Islet precursor cell (in vitro differentiated cells): ENCODE measurements at regions not wholly inside any gene's neighbourhood (a gene's known extent, or its start where the extent isn't known, plus 50 kb on each side); places are given as distances from the start of the nearest gene placed in this dataset.
A peak's percentile ranks its signal among the peaks of the same experiment; 100 is the strongest.
"Not testable (repeated sequence)": the region's sequence is repeated elsewhere in the genome, so short reads cannot be mapped to it uniquely, and the experiment has no call there.

Experiments
- DNase-seq: peaks from one replicate; pipeline ENCODE4 v3.0.0-alpha.2; 2018

DNA sequence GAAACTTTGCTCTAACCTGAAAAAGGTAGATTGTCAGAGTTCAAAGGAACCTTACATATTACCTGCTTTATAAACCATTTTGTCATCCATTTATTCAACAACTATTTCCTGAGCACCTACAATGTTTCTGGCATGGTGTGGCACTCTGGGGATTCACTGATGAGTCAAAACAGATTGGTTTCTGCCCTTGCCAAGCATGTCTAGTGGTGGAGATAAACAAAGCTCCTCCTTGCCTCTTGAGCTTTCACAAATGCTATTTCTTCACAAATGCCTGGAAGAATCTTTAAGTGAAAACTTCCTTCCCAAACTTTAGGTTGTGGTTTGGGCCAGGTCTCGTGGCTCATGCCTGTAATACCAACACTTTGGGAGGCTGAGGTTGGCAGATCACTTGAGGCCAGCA is 85.1 kb upstream of the RELN start:
- DNase-seq: no peak

DNA sequence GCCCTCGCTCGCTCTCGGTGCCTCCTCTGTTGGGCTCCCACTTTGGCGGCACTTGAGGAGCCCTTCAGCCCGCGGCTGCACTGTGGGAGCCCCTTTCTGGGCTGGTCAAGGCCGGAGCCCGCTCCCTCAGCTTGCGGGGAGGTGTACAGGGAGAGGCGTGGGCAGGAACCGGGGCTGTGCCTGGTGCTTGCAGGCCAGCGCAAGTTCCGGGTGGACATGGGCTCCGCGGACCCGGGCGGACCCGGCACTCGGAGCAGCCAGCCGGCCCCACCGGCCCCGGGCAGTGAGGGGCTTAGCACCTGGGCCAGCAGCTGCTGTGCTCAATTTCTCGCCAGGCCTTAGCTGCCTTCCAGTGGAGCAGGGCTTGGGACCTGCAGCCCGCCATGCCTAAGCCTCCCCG is 82.2 kb upstream of the RELN start:
- not testable (repeated sequence) for DNase-seq

DNA sequence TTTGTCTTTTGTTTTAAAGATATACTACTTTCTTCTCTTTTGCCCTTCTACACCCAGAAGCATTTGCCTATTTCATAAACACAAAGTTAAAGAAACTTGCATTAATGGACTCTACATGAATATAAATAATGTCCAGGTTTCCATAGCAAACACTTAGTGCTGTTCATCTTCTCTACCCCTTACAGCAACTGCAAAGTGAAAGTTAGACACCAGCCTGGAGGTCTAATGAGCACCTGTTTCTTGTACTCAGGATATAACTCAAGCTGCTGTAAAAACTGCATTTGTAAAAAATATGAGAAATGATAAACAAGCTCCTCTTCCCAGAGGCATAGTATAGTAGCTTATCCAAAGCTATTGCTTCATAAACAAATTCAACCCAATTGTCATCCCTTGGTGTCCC is 76.0 kb upstream of the RELN start:
- no peak for DNase-seq

DNA sequence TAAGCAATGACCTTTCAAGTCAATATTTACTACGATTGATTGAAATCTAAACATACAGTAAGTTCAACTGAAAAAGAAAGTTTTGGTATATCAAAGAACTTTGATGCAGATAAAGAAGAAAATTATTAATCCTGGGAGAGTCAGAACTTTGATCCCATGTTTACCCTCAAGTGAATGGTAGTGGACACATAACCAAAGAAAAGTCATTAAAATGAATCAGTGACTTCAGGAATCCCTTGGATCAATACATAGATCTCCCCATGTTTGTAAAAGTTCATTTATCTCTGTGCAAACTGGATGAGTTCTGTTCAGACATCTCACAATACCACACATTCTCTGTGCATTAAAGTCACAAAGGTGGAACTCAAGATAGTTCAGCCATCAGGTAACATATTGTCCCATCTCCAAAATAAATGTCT is 75.5 kb upstream of the RELN start:
- no peak for DNase-seq

DNA sequence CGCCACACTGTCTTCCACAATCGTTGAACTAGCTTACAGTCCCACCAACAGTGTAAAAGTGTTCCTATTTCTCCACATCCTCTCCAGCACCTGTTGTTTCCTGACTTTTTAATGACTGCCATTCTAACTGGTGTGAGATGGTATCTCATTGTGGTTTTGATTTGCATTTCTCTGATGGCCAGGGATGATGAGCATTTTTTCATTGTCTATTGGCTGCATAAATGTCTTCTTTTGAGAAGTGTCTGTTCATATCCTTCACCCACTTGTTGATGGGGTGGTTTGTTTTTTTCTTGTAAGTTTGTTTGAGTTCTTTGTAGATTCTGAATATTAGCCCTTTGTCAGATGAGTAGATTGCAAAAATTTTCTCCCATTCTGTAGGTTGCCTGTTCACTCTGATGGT is 74.3 kb upstream of the RELN start:
- not testable (repeated sequence) for DNase-seq

DNA sequence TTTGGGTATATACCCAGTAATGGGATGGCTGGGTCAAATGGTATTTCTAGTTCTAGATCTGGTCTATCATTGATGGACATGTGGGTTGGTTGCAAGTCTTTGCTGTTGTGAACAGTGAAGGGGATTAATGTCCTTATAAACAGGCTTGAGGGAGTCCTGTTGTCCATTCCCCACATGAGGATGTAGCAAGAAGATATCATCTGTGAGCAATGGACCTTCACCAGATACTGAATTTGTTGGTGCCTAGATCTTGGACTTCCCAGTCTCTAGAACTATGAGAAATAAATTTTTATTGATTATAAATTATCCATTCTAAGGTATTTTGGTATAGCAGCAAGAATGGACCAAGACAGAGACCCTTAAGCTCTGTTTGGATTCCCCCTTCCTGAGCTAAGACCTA is 72.2 kb upstream of the RELN start:
- no peak for DNase-seq

DNA sequence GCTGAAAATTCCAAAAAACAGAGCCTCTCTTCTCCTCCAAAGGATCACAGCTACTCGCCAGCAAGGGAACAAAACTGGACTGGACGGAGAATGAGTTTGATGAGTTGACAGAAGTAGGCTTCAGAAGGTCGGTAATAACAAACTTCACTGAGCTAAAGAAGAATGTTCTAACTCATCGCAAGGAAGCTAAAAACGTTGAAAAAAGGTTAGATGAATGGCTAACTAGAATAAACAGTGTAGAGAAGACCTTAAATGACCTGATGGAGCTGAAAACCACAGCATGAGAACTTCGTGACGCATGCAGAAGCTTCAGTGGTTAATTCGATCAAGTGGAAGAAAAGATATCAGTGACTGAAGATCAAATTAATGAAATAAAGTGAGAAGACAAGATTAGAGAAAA is 70.4 kb upstream of the RELN start:
- not testable (repeated sequence) for DNase-seq

DNA sequence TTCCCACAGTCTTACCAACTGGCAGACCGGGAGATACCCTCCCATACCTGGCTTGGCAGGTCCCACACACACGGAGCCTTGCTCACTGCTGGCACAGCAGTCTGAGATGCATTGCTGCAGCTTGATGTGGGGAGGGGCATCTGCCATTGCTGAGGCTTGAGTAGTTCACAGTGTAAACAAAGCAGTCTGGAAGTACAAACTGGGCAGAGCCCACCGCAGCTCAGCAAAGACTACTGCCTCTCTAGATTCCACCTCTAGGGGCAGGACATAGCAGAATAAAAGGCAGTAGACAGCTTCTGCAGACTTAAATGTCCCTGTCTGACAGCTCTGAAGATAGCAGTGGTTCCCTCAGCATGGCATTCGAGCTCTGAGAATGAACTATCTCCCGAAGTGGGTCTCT is 69.6 kb upstream of the RELN start:
- DNase-seq: no peak

DNA sequence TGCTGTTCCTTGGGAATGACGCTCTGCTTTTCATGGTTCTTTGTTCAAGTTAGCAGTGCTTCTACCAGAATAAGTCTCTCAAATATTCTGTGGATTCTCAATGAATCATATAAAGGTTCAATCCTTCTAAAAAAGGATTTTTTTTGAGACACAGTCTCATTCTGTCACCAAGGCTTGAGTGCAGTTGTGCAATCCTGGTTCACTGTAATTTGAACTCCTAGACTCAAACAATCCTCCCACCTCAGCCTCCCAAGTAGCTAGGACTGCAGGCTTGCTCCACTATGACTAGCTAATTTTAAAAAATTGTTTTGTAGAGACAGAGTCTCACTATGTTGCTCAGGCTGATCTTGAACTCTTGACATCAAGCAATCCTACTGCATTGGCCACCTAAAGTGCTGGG is 64.9 kb upstream of the RELN start:
- no peak for DNase-seq

DNA sequence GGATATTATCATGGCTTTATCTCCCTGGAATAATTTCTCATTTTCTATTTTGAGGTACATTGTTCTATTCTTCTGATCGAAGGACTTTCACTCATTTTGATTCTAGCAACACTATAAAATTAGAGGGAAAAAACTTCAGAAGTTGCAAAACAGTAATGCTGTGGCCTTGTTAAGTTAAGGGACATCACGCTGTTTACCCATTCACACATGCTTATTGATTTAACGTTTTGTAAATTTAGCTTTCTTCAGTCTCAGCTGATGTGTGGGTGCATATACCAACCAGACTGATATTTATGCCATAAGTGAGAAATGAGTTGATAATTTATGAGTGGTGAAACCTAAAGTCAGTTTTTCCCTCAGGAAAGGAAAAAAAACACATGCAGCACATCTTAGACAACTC is 63.5 kb upstream of the RELN start:
- DNase-seq: no peak

DNA sequence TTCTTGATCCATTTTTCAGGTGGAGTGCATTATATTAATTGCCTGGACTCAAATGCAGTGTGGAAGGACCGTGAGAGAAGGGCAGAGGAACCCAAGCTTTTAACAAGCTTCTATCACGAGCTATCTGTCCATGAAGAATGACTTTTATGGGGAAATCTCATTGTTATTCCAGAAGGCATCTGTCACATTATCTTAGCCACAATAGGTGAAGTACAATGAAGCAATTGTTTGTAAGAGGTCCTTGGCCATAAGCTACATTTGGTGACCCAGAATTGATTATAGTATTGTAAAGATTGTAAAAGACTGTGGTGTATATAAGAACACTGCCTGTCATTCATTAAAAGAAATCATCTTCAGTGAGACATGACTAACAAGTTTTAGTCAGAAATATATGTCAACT is 58.6 kb upstream of the RELN start:
- no peak for DNase-seq

DNA sequence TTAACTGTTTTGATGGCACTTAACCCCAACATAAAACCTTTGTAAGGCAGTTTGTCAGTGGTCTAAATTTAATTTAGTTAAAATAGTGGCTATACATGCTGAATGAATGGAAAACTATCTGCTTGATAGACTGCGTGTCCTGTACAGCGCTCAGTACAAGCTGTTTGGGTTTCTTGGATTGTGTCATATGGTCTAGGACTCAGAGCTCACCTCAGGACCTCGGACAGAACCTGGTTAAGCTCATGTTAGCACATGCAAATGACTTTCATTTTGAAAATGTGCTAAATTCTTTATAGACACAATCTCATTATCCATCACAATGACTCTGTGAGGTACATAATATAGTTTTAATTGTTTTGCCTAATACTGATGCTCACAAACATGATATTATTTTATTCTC is 55.7 kb upstream of the RELN start:
- DNase-seq: no peak

DNA sequence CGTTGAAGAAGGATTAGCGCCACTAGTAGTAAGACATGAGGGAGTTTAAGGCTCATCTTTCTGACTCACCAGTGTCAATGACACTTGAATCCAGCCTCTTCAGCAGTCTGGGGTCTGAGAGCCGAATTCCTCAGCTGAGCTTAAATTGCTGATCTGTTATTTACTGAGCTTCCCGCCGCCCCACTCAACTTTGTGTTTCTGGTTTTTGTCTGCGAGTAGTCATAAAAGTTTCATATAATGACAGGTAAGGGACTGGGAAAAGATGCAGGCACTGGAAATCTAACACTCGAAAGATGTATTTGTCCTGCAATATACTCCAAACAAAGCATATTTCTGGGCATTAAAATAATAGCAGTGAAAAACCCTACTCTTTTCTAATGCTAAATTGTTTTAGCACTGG is 51.2 kb upstream of the RELN start:
- DNase-seq: peak; percentile 73

DNA sequence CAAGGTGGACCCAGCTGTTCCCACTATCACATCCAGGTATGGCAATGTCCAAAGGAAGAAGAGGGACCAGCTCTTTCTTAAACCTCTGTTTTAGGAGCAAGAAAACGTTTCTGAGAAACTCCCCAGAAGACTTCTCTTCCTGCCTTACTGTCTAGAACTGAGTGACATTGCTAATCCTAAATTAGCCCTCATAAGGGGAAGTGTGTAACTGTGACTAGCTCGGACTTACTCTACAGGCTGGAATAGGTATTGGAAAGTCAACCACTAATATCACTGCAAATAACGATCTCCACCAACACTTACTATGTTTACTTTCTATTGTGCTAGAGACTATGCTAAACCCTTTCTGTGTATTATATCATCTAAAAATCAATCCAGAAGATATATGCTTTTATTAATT is 49.9 kb upstream of the RELN start:
- DNase-seq: no peak
